ENCODE measurements at regions not wholly inside any gene's neighbourhood (a gene's known extent, or its start where the extent isn't known, plus 50 kb on each side); places are given as distances from the start of the nearest gene placed in this dataset.

DNA sequence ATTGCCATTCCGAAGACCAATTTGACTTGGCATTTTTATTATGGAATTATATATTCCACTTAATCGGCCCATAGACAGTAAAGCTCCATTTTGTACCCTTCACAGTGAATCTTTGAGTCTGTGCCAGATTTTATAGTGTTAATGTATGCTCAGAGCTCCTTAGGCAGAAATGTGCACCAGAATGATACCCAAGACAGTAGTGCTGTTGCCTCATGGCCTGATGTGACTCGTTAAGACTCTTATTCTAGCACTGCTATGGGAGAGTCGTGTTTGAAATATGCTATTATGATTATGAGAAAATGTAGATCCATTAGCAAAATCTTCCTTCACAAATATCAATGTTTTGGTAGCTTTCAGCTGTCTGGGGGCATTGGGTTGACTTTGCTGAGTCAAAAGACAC lies 209.8 kb upstream of the RAG2 start:
- H3F3A ChIP-seq (ENCODE audit: insufficient read depth, low read length, poor library complexity, severe bottlenecking), result no peaks in the 10 kb centered on the region
- H3K27me3 ChIP-seq (ENCODE audit: insufficient read depth, low read depth, low read length), result no peaks in the 10 kb centered on the region
- no peak overlapping the region for H3K27ac ChIP-seq (ENCODE audit: low read length)
- no peak overlapping the region for H3K4me2 ChIP-seq (ENCODE audit: low read length)
- H3K9ac ChIP-seq (ENCODE audit: low read length), result no peak overlapping the region
- no peaks in the 10 kb centered on the region for H4K20me1 ChIP-seq (ENCODE audit: insufficient read depth)
- no peaks in the 10 kb centered on the region for H3K79me2 ChIP-seq (replicated peaks; ENCODE audit: insufficient read depth, low read length)
- no peaks in the 10 kb centered on the region for H3K9me3 ChIP-seq (ENCODE audit: low read length)
- TF ChIP-seq, protein P1, sequence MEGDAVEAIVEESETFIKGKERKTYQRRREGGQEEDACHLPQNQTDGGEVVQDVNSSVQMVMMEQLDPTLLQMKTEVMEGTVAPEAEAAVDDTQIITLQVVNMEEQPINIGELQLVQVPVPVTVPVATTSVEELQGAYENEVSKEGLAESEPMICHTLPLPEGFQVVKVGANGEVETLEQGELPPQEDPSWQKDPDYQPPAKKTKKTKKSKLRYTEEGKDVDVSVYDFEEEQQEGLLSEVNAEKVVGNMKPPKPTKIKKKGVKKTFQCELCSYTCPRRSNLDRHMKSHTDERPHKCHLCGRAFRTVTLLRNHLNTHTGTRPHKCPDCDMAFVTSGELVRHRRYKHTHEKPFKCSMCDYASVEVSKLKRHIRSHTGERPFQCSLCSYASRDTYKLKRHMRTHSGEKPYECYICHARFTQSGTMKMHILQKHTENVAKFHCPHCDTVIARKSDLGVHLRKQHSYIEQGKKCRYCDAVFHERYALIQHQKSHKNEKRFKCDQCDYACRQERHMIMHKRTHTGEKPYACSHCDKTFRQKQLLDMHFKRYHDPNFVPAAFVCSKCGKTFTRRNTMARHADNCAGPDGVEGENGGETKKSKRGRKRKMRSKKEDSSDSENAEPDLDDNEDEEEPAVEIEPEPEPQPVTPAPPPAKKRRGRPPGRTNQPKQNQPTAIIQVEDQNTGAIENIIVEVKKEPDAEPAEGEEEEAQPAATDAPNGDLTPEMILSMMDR (IDR thresholded peaks at IDR 0.05; ENCODE audit: poor library complexity, severe bottlenecking), result no peak
- TF ChIP-seq POLR2AphosphoS5 (IDR thresholded peaks at IDR 0.05), result no peak
- TF ChIP-seq EP300 (conservative IDR thresholded peaks at IDR 0.05; ENCODE audit: poor library complexity, severe bottlenecking), result no peak
- no peak for TF ChIP-seq RAD21 (conservative IDR thresholded peaks at IDR 0.05)
- TF ChIP-seq SMC3 (conservative IDR thresholded peaks at IDR 0.05; ENCODE audit: poor library complexity), result no peak
- no peak for TF ChIP-seq MXI1 (conservative IDR thresholded peaks at IDR 0.05; ENCODE audit: poor library complexity, severe bottlenecking)
- TF ChIP-seq EZH2 (IDR thresholded peaks at IDR 0.05; ENCODE audit: borderline replicate concordance, insufficient read depth, low read length, poor library complexity, severe bottlenecking), result no peak
- TF ChIP-seq, protein P2, sequence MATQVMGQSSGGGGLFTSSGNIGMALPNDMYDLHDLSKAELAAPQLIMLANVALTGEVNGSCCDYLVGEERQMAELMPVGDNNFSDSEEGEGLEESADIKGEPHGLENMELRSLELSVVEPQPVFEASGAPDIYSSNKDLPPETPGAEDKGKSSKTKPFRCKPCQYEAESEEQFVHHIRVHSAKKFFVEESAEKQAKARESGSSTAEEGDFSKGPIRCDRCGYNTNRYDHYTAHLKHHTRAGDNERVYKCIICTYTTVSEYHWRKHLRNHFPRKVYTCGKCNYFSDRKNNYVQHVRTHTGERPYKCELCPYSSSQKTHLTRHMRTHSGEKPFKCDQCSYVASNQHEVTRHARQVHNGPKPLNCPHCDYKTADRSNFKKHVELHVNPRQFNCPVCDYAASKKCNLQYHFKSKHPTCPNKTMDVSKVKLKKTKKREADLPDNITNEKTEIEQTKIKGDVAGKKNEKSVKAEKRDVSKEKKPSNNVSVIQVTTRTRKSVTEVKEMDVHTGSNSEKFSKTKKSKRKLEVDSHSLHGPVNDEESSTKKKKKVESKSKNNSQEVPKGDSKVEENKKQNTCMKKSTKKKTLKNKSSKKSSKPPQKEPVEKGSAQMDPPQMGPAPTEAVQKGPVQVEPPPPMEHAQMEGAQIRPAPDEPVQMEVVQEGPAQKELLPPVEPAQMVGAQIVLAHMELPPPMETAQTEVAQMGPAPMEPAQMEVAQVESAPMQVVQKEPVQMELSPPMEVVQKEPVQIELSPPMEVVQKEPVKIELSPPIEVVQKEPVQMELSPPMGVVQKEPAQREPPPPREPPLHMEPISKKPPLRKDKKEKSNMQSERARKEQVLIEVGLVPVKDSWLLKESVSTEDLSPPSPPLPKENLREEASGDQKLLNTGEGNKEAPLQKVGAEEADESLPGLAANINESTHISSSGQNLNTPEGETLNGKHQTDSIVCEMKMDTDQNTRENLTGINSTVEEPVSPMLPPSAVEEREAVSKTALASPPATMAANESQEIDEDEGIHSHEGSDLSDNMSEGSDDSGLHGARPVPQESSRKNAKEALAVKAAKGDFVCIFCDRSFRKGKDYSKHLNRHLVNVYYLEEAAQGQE (IDR thresholded peaks at IDR 0.05; ENCODE audit: borderline replicate concordance), result no peak
- TF ChIP-seq TAF1 (IDR thresholded peaks at IDR 0.05; ENCODE audit: low read depth), result no peak
- no peaks in the 10 kb centered on the region for H3K9me2 ChIP-seq (ENCODE audit: insufficient read depth, low read length)
- no peaks in the 10 kb centered on the region for H3K36me3 ChIP-seq (ENCODE audit: insufficient read depth, low read length)
- no peak overlapping the region for H2AFZ ChIP-seq (ENCODE audit: low read depth, low read length)
- H3K4me3 ChIP-seq (ENCODE audit: low read length), result no peak overlapping the region

DNA sequence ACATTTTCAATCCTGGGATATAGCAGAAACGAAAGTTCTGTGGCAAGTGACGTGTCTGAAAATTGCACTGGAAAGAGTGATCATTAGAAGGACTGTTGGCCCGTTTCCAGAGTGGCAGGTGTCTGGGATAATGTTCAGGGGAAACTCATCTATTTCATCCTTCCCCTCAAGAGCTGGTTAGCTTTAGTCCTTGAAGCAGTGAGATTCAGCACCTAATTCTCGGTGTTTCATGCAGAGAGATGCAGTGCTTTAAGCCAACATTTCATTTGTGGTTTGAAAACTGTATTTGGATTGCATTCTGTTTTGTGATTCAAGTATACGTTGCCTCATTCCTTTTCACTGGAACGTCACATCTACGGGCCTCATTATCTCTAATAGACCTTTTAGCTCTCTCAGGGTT lies 205.0 kb upstream of the RAG2 start:
- H3K27me3 ChIP-seq (ENCODE audit: insufficient read depth, low read depth, low read length), result no peaks in the 10 kb centered on the region
- H2AFZ ChIP-seq (ENCODE audit: low read depth, low read length), result no peak overlapping the region
- no peak overlapping the region for H3K27ac ChIP-seq (ENCODE audit: low read length)
- H3K36me3 ChIP-seq (ENCODE audit: insufficient read depth, low read length), result no peaks in the 10 kb centered on the region
- TF ChIP-seq SMC3 (conservative IDR thresholded peaks at IDR 0.05; ENCODE audit: poor library complexity), result no peak
- no peak for TF ChIP-seq POLR2AphosphoS5 (IDR thresholded peaks at IDR 0.05)
- no peak for TF ChIP-seq MXI1 (conservative IDR thresholded peaks at IDR 0.05; ENCODE audit: poor library complexity, severe bottlenecking)
- no peak for TF ChIP-seq EZH2 (IDR thresholded peaks at IDR 0.05; ENCODE audit: borderline replicate concordance, insufficient read depth, low read length, poor library complexity, severe bottlenecking)
- TF ChIP-seq TAF1 (IDR thresholded peaks at IDR 0.05; ENCODE audit: low read depth), result no peak
- TF ChIP-seq, protein P2 (IDR thresholded peaks at IDR 0.05; ENCODE audit: borderline replicate concordance), result no peak
- TF ChIP-seq EP300 (conservative IDR thresholded peaks at IDR 0.05; ENCODE audit: poor library complexity, severe bottlenecking), result no peak
- TF ChIP-seq RAD21 (conservative IDR thresholded peaks at IDR 0.05), result no peak
- TF ChIP-seq, protein P1 (IDR thresholded peaks at IDR 0.05; ENCODE audit: poor library complexity, severe bottlenecking), result no peak
- no peak overlapping the region for H3K4me2 ChIP-seq (ENCODE audit: low read length)
- H3K9ac ChIP-seq (ENCODE audit: low read length), result no peak overlapping the region
- no peaks in the 10 kb centered on the region for H3K9me3 ChIP-seq (ENCODE audit: low read length)
- H3F3A ChIP-seq (ENCODE audit: insufficient read depth, low read length, poor library complexity, severe bottlenecking), result no peaks in the 10 kb centered on the region
- H3K9me2 ChIP-seq (ENCODE audit: insufficient read depth, low read length), result no peaks in the 10 kb centered on the region
- H3K79me2 ChIP-seq (replicated peaks; ENCODE audit: insufficient read depth, low read length), result no peaks in the 10 kb centered on the region
- no peaks in the 10 kb centered on the region for H4K20me1 ChIP-seq (ENCODE audit: insufficient read depth)
- H3K4me3 ChIP-seq (ENCODE audit: low read length), result no peak overlapping the region
